GM12878 (cell line): ENCODE measurements at regions not wholly inside any gene's neighbourhood (a gene's known extent, or its start where the extent isn't known, plus 50 kb on each side); places are given as distances from the start of the nearest gene placed in this dataset.

Experiments
- ATAC-seq: fragments of 200-7000 bp; cut with Tn5 transposase; 3 replicates; pipeline ENCODE4 v1.9.1; 2020; ENCODE audit warnings: mild to moderate bottlenecking, moderate library complexity
- BruUV-seq: library from RNA; stranded (reverse); fragments of 400-500 nt; replicated peaks from 2 replicates; lab custom pipeline; 2021; lab: Mats Ljungman, UMichigan
- CTCF ChIA-PET: fragments of 300-600 bp; sonication (Branson Sonifier 250); formaldehyde crosslinking; extraction: SDS; loops from one replicate; lab custom pipeline; 2021; ENCODE audit warnings: inconsistent platforms; lab: Yijun Ruan, JAX
- POLR2A ChIA-PET: fragments of 350-600 bp; formaldehyde crosslinking; extraction: SDS; loops from one replicate; lab custom pipeline; 2021; ENCODE audit warnings: inconsistent platforms; lab: Charles Lee
- RAD21 ChIA-PET: fragments of 300-600 bp; sonication (Branson Sonifier 250); formaldehyde crosslinking; loops from one replicate; lab custom pipeline; 2023; ENCODE audit warnings: antibody characterized with exemption; ENCODE audit not compliant: unreplicated experiment; lab: Charles Lee
- SMC1A ChIA-PET: fragments of 300-600 bp; sonication (Branson Sonifier 250); formaldehyde crosslinking; loops from one replicate; lab custom pipeline; 2023; ENCODE audit not compliant: unreplicated experiment, uncharacterized antibody; lab: Charles Lee
- DNase-seq: peaks from one replicate; pipeline ENCODE4 v3.0.0-alpha.2; 2011; ENCODE audit warnings: low read depth, low spot score
- FAIRE-seq: peaks from 3 replicates; lab custom pipeline; 2011; peaks lifted over from hg19 to GRCh38; lab: Jason Lieb, UNC
- H2AFZ ChIP-seq: 2 replicates; pipeline ENCODE4 v1.6.0; 2011; ENCODE audit warnings: low read depth, low read length, control low read depth; ENCODE audit not compliant: control insufficient read depth
- H3K27ac ChIP-seq: 2 replicates; pipeline ENCODE4 v1.5.1; 2011; ENCODE audit warnings: control low read depth; ENCODE audit not compliant: control insufficient read depth, insufficient read depth
- H3K27me3 ChIP-seq, 2 experiments: replicated peaks in 1 of 2; 2 replicates each; pipeline versions ENCODE4 v1.6.0 to v1.6.1; 2011; ENCODE audit warnings: low read length in 1 of 2; ENCODE audit not compliant: control insufficient read depth in 2 of 2, insufficient read depth in 2 of 2
- H3K36me3 ChIP-seq, 2 experiments: 2 replicates each; pipeline ENCODE4 v1.5.1; 2011; ENCODE audit warnings: low read length in 1 of 2; ENCODE audit not compliant: control insufficient read depth in 2 of 2, insufficient read depth in 2 of 2
- H3K4me1 ChIP-seq: 2 replicates; pipeline ENCODE4 v1.6.1; 2011; ENCODE audit warnings: mild to moderate bottlenecking, low read length, moderate library complexity, mixed read lengths; ENCODE audit not compliant: control insufficient read depth, insufficient read depth
- H3K4me2 ChIP-seq: 2 replicates; pipeline ENCODE4 v1.6.0; 2011; ENCODE audit warnings: control low read depth; ENCODE audit not compliant: control insufficient read depth, insufficient read depth
- H3K4me3 ChIP-seq: fragments of 200-600 bp; sonication (generic); 2 replicates; pipeline ENCODE4 v1.5.1; 2016
- H3K79me2 ChIP-seq: 2 replicates; pipeline ENCODE4 v1.6.0; 2011; ENCODE audit warnings: low read length; ENCODE audit not compliant: control insufficient read depth, insufficient read depth
- H3K9ac ChIP-seq: 2 replicates; pipeline ENCODE4 v1.8.0; 2011; ENCODE audit warnings: low read length, control low read depth, mixed read lengths; ENCODE audit not compliant: control insufficient read depth, insufficient read depth
- H3K9me3 ChIP-seq: replicated peaks from 3 replicates; pipeline ENCODE4 v1.5.1; 2011; ENCODE audit warnings: mild to moderate bottlenecking, low read length; ENCODE audit not compliant: control insufficient read depth, insufficient read depth
- H4K20me1 ChIP-seq: 2 replicates; pipeline ENCODE4 v1.6.0; 2011; ENCODE audit not compliant: control insufficient read depth, insufficient read depth
- BHLHE40 ChIP-seq, 2 experiments: fragments of 450-650 bp in 1 of 2; IDR thresholded peaks; 2 replicates each; pipeline ENCODE4 v1.6.1; 2011 to 2017; ENCODE audit warnings: low read depth in 2 of 2, borderline replicate concordance in 1 of 2, improper control_type of control experiment in 1 of 2, low read length in 1 of 2, mild to moderate bottlenecking in 1 of 2
- CEBPB ChIP-seq, 2 experiments: fragments of 150-350 bp in 1 of 2; IDR thresholded peaks; 2 replicates each; pipeline ENCODE4 v1.6.1; 2012 to 2014; ENCODE audit warnings: low read depth in 2 of 2, low read length in 2 of 2, borderline replicate concordance in 1 of 2, inconsistent platforms in 1 of 2
- DPF2 ChIP-seq: fragments of 450-650 bp; IDR thresholded peaks from 2 replicates; pipeline ENCODE4 v1.6.1; 2017; ENCODE audit warnings: mild to moderate bottlenecking
- ELK1 ChIP-seq: IDR thresholded peaks from 2 replicates; pipeline ENCODE4 v1.6.1; 2012; ENCODE audit warnings: low read depth, low read length, improper control_type of control experiment
- SKIL ChIP-seq: fragments of 450-650 bp; IDR thresholded peaks from 2 replicates; pipeline ENCODE4 v1.6.1; 2017; ENCODE audit warnings: mild to moderate bottlenecking, low read depth, inconsistent platforms; ENCODE audit not compliant: poor library complexity, severe bottlenecking
- SP1 ChIP-seq: IDR thresholded peaks from one replicate; pipeline ENCODE4 v1.6.1; 2011; ENCODE audit warnings: low read depth, low read length
- SUPT20H ChIP-seq: IDR thresholded peaks from 2 replicates; pipeline ENCODE4 v1.6.1; 2011; ENCODE audit warnings: low read depth, mild to moderate bottlenecking, low read length, moderate library complexity, borderline replicate concordance; ENCODE audit not compliant: control insufficient read depth
- WGBS: methylation state at CpG from one replicate; pipeline ENCODE4 v1.1.6; 2016; ENCODE audit warnings: low lambda C conversion rate; ENCODE audit not compliant: insufficient replicate concordance, insufficient coverage; ENCODE audit errors: missing lambda C conversion rate; 5-methylcytosine and 5-hydroxymethylcytosine counted together
- in situ Hi-C: fragments of 300-500 bp; cut with MboI; formaldehyde crosslinking; loops from 9 replicates; pipeline ENCODE4 v1.14.3; 2018; ENCODE audit warnings: mixed read lengths
- intact Hi-C: fragments of 100-400 bp; cut with micrococcal nuclease; formaldehyde crosslinking; loops from one replicate; pipeline ENCODE4 v1.14.2; 2022; ENCODE audit not compliant: unreplicated experiment
- TF ChIP-seq, protein P1 (sequence below): IDR thresholded peaks from 2 replicates; pipeline ENCODE4 v1.6.1; 2012; ENCODE audit warnings: low read length, inconsistent platforms
- TF ChIP-seq, protein P2 (sequence below): fragments of 450-650 bp; IDR thresholded peaks from 2 replicates; pipeline ENCODE4 v1.6.1; 2016; ENCODE audit warnings: mild to moderate bottlenecking
- TF ChIP-seq, protein P3 (sequence below): IDR thresholded peaks from 2 replicates; pipeline ENCODE4 v1.6.1; 2012; ENCODE audit warnings: low read depth, low read length, improper control_type of control experiment

DNA sequence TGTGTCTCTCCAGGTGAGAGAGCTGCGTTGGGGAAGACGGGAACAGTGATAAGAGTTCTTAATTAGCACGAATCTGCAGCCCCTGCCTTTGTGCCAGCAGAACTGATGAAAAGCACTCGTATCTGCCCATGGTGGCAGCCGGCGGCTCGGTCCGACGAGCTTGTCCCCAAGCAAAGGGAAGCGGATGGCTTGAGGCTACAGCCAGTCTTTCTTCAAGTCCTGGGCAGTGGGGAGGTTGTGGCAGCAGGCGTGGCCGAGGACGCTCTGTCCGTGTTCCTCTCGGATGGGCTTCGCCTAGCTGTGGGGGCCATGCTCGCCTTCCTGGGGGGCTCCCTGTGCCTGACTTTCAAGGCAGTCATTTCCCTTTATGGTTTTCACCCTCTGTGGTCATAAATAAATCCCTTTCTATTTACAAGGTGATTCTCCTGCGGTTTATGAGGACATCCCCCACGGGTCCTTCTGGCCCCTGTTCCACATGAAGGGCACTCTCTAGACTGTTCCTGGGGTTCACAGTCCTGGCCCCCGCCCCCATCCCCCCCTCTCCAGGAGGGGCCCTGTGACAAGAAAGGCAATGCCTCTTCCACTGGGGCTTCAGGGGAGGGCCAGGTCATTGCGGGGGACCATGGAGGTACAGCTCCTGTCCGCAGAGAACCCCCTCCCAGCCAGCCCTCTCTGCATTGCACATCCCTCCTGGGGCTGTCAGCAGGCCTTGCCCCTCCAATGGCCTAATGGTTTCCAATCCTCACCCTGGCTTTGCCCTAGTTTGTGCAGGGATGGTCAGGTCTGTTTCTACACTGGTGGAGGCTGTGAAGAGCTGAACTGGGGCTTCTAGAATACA is 1212.3 kb downstream of the BRD1 start:
- WGBS = 51% methylated on average over 19 of the region's 22 CpGs
- Histone ChIP-seq H3K9ac (no peak overlapping the region), H4K20me1 (no peaks in the 10 kb centered on the region), H3K79me2 (no peaks in the 10 kb centered on the region), H3K36me3 (no peaks in the 10 kb centered on the region), H3K4me2 (no peak overlapping the region), H3K4me3 (no peak overlapping the region), H3K4me1 (no peaks in the 10 kb centered on the region), H2AFZ (no peak overlapping the region), H3K27me3 (no peaks in the 10 kb centered on the region), H3K27ac (no peak overlapping the region), H3K9me3 (no peaks in the 10 kb centered on the region; the same call in 2 of the 3 replicates)
- in situ Hi-C loops = no loop called here
- ChIA-PET RAD21 (no interaction called here), SMC1A (no interaction called here), POLR2A (no interaction called here), CTCF (no interaction called here)
- no peak for FAIRE-seq
- DNase-seq = no peak
- no peak for ATAC-seq
- TF ChIP-seq SP1 = no peak
- TF ChIP-seq SKIL = no peak
- no peak for TF ChIP-seq ELK1
- no peak for TF ChIP-seq DPF2
- no peak for TF ChIP-seq BHLHE40 (IDR thresholded peaks at IDR 0.05; ENCODE audit: borderline replicate concordance in 1 of 2, low read depth in 2 of 2, low read length in 1 of 2)
- TF ChIP-seq SUPT20H = no peak
- TF ChIP-seq, protein P1, sequence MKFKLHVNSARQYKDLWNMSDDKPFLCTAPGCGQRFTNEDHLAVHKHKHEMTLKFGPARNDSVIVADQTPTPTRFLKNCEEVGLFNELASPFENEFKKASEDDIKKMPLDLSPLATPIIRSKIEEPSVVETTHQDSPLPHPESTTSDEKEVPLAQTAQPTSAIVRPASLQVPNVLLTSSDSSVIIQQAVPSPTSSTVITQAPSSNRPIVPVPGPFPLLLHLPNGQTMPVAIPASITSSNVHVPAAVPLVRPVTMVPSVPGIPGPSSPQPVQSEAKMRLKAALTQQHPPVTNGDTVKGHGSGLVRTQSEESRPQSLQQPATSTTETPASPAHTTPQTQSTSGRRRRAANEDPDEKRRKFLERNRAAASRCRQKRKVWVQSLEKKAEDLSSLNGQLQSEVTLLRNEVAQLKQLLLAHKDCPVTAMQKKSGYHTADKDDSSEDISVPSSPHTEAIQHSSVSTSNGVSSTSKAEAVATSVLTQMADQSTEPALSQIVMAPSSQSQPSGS = no peak
- TF ChIP-seq, protein P2, sequence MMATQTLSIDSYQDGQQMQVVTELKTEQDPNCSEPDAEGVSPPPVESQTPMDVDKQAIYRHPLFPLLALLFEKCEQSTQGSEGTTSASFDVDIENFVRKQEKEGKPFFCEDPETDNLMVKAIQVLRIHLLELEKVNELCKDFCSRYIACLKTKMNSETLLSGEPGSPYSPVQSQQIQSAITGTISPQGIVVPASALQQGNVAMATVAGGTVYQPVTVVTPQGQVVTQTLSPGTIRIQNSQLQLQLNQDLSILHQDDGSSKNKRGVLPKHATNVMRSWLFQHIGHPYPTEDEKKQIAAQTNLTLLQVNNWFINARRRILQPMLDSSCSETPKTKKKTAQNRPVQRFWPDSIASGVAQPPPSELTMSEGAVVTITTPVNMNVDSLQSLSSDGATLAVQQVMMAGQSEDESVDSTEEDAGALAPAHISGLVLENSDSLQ = no peak
- TF ChIP-seq, protein P3, sequence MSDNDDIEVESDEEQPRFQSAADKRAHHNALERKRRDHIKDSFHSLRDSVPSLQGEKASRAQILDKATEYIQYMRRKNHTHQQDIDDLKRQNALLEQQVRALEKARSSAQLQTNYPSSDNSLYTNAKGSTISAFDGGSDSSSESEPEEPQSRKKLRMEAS = no peak
- TF ChIP-seq CEBPB (IDR thresholded peaks at IDR 0.05; ENCODE audit: borderline replicate concordance in 1 of 2, low read depth in 2 of 2, low read length in 2 of 2) = no peak
- no TSS peak for BruUV-seq
- intact Hi-C loops = no loop called here
